Parathyroid adenoma (tissue), 2 donors: ENCODE measurements at regions not wholly inside any gene's neighbourhood (a gene's known extent, or its start where the extent isn't known, plus 50 kb on each side); places are given as distances from the start of the nearest gene placed in this dataset.

Source experiments
- H2AFZ ChIP-seq: fragments of 300-600 bp; sonication (generic); one replicate; pipeline ENCODE4 v1.7.0; 2017; ENCODE audit warnings: antibody characterized with exemption, mild to moderate bottlenecking
- H3K27ac ChIP-seq: fragments of 300-600 bp; sonication (generic); one replicate; pipeline ENCODE4 v1.7.0; 2017
- H3K27me3 ChIP-seq: fragments of 300-600 bp; sonication (generic); one replicate; pipeline ENCODE4 v1.7.0; 2017; ENCODE audit warnings: low read length; ENCODE audit not compliant: control insufficient read depth, insufficient read depth
- H3K36me3 ChIP-seq: fragments of 300-600 bp; sonication (generic); one replicate; pipeline ENCODE4 v1.7.0; 2017; ENCODE audit warnings: low read length; ENCODE audit not compliant: control insufficient read depth, insufficient read depth
- H3K4me1 ChIP-seq: fragments of 300-600 bp; sonication (generic); one replicate; pipeline ENCODE4 v1.7.0; 2017; ENCODE audit warnings: control low read depth
- H3K4me2 ChIP-seq: fragments of 300-600 bp; sonication (generic); one replicate; pipeline ENCODE4 v1.7.0; 2017; ENCODE audit warnings: low read length
- H3K4me3 ChIP-seq: fragments of 300-600 bp; sonication (generic); one replicate; pipeline ENCODE4 v1.7.0; 2017; ENCODE audit warnings: low read depth, low read length
- H3K79me2 ChIP-seq: fragments of 300-600 bp; sonication (generic); one replicate; pipeline ENCODE4 v1.7.0; 2017; ENCODE audit warnings: control low read depth
- H3K9ac ChIP-seq: fragments of 300-600 bp; sonication (generic); one replicate; pipeline ENCODE4 v1.7.0; 2017; ENCODE audit warnings: mild to moderate bottlenecking
- H3K9me3 ChIP-seq: fragments of 300-600 bp; sonication (generic); one replicate; pipeline ENCODE4 v1.7.0; 2017; ENCODE audit warnings: low read length; ENCODE audit not compliant: control insufficient read depth
- CTCF ChIP-seq: fragments of 300-600 bp; sonication (generic); IDR thresholded peaks from one replicate; pipeline ENCODE4 v1.7.0; 2017; ENCODE audit warnings: antibody characterized with exemption, mild to moderate bottlenecking
- donor health status: primary hyperparathyroidism.

- Histone ChIP-seq H3K9me3 (no peaks in the 10 kb centered on the region), H3K27ac (no peak overlapping the region), H3K79me2 (no peaks in the 10 kb centered on the region), H3K4me2 (no peak overlapping the region), H3K4me1 (no peaks in the 10 kb centered on the region), H3K36me3 (no peaks in the 10 kb centered on the region), H3K9ac (no peak overlapping the region), H2AFZ (no peak overlapping the region), H3K27me3 (no peaks in the 10 kb centered on the region), H3K4me3 (no peak overlapping the region)
- no peak for TF ChIP-seq CTCF
Measured at GRCh38 chr5:164577201-164577600, 1071.8 kb downstream of the MAT2B start.

DNA sequence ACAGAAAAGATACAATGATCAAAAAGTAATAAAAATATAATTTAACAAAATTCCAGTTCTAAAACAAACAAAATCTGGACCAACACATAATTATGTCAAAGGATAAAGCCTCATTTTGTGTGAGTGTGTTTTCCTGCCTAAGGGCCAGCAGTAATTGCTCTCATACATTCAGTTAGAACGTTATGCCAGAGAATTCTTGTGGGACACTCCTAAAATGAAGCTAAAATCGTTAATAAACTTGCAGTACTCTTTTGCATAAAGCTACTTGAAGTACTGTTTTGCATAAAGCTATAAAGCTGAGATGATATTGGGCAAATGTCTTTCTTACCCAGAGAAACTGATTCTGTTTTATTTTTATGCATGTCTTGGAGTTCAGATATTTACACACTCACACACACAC is 1072.3 kb downstream of the MAT2B start:
- Histone ChIP-seq H3K4me3 (no peak overlapping the region), H3K4me1 (no peaks in the 10 kb centered on the region), H3K9me3 (no peaks in the 10 kb centered on the region), H3K36me3 (no peaks in the 10 kb centered on the region), H2AFZ (no peak overlapping the region), H3K79me2 (no peaks in the 10 kb centered on the region), H3K27ac (no peak overlapping the region), H3K4me2 (no peak overlapping the region), H3K9ac (no peak overlapping the region), H3K27me3 (no peaks in the 10 kb centered on the region)
- no peak for TF ChIP-seq CTCF

DNA sequence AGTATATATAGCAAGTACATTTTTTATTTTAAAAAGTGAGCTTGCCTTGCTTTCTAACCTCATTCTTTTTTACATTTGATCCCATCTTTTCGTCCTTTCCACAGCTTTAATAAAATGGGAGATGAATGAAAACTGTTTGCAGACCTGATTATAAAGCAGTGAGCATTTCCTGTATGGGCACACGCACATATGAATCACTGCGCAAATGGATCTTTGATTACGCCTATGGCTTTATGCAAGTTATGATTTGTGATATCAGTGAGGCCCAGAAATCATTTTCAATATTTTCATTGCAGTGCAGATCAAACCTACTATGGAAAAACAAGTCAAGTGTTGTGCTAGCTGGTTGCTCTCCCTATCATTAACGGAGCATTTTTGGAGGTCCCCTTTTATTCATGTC is 1073.0 kb downstream of the MAT2B start:
- no peak overlapping the region for H2AFZ ChIP-seq
- no peak overlapping the region for H3K4me2 ChIP-seq
- H3K4me1 ChIP-seq: no peaks in the 10 kb centered on the region
- H3K27ac ChIP-seq: no peak overlapping the region
- H3K9me3 ChIP-seq: no peaks in the 10 kb centered on the region
- no peaks in the 10 kb centered on the region for H3K79me2 ChIP-seq
- no peak for TF ChIP-seq CTCF
- H3K9ac ChIP-seq: no peak overlapping the region
- H3K36me3 ChIP-seq: no peaks in the 10 kb centered on the region
- no peak overlapping the region for H3K4me3 ChIP-seq
- H3K27me3 ChIP-seq: no peaks in the 10 kb centered on the region

DNA sequence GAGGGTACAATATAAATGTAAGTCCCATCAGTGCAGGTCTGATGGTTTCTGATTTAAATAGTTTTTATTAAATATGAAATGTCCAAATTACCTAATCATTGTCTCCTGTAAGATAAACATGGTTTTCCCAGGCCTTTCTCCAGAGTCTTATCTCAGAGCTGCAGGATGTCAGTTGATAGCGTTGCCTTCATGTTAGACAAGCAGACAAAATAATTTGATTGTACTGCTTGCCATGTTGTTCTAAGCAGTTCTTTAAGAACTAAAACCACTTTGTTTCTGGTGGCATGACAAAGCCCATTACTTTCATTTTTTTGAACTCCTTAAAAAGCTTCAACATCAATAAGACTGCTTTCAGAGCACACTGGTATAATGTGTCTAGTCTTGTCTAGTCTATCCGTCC is 1073.5 kb downstream of the MAT2B start:
- Histone ChIP-seq H3K4me3 (no peak overlapping the region), H3K9ac (no peak overlapping the region), H3K4me1 (no peaks in the 10 kb centered on the region), H3K36me3 (no peaks in the 10 kb centered on the region), H2AFZ (no peak overlapping the region), H3K9me3 (no peaks in the 10 kb centered on the region), H3K4me2 (no peak overlapping the region), H3K79me2 (no peaks in the 10 kb centered on the region), H3K27me3 (no peaks in the 10 kb centered on the region), H3K27ac (no peak overlapping the region)
- TF ChIP-seq CTCF: no peak

DNA sequence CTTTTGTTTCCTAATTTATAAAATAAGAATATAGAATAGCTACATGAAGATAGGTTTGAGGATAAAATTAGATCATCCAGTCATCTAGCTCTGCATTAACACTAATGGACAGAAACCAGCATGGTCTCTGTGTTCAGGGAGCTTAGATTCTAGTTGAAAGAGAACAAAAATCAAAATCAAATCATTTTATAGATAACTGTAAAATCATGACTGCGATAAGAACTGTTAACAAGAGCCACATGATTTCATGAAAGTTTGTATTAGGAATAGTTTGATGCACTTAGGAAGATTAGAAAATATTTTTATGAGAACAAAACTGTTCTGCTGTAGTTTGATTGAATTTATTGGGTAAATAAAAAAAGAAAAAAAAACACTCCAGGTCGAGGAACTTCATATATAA is 1074.7 kb downstream of the MAT2B start:
- H2AFZ ChIP-seq: no peak overlapping the region
- no peaks in the 10 kb centered on the region for H3K9me3 ChIP-seq
- H3K36me3 ChIP-seq: no peaks in the 10 kb centered on the region
- no peak overlapping the region for H3K27ac ChIP-seq
- H3K4me3 ChIP-seq: no peak overlapping the region
- no peaks in the 10 kb centered on the region for H3K27me3 ChIP-seq
- no peaks in the 10 kb centered on the region for H3K4me1 ChIP-seq
- H3K79me2 ChIP-seq: no peaks in the 10 kb centered on the region
- no peak overlapping the region for H3K4me2 ChIP-seq
- TF ChIP-seq CTCF: no peak
- no peak overlapping the region for H3K9ac ChIP-seq
